B cell (primary cell): ENCODE measurements at regions not wholly inside any gene's neighbourhood (a gene's known extent, or its start where the extent isn't known, plus 50 kb on each side); places are given as distances from the start of the nearest gene placed in this dataset.

Source experiments
- CTCF ChIP-seq: fragments of 200-600 bp; IDR thresholded peaks from one replicate; pipeline ENCODE4 v1.8.0; 2022; ENCODE audit warnings: antibody characterized with exemption, mild to moderate bottlenecking
- EZH2 ChIP-seq: IDR thresholded peaks from 2 replicates; pipeline ENCODE4 v1.6.1; 2012; ENCODE audit warnings: borderline replicate concordance, low read depth, mild to moderate bottlenecking, moderate library complexity, low read length; ENCODE audit not compliant: insufficient read depth, poor library complexity, severe bottlenecking

- no peak for TF ChIP-seq CTCF
- TF ChIP-seq EZH2 = no peak
Measured at GRCh38 chrX:135652602-135653001, 60.8 kb upstream of the CT45A1 start.
